Kasumi-1 (cell line): ENCODE measurements at regions not wholly inside any gene's neighbourhood (a gene's known extent, or its start where the extent isn't known, plus 50 kb on each side); places are given as distances from the start of the nearest gene placed in this dataset.

Experiments
- DNase-seq, 2 experiments: peaks; one replicate each; lab custom pipeline; 2025; lab: John Stamatoyannopoulos, UW

DNA sequence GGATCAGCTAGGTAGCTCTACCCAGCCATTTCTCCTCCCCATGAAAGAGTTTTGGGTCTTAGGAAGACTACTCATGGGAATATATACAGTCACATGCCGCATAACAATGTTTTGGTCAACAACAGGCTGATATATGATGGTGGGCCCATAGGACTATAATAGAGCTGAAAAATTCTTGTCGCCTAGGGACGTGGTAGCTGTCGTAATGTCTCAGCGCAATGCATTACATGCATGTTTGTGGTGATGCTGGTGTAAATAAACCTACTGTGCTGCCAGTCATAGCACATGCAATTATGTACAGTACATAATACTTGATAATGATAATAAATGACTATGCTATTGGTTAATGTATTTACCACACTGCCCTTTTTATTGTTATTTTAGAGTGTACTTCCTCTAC is 78.2 kb upstream of the DLX6 start:
- DNase-seq = no peak

DNA sequence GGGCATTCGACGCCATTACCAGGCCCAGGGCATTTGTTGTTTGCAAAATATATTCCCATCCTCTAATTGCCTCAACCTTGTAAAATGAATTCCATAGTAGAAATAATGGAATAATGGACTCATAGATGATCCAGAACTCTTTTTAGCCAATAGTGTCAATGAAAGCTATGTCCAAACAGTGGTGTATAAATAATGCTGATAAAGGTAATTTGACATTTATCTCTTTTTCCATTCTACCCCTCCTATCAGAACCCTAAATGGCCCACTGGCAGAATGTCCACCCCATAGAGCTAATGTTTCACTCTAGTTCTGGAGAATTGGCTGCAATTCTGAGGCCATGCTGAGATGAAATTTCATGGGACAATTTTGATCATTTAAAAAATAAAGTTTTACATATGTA is 76.4 kb upstream of the DLX6 start:
- no peak for DNase-seq

DNA sequence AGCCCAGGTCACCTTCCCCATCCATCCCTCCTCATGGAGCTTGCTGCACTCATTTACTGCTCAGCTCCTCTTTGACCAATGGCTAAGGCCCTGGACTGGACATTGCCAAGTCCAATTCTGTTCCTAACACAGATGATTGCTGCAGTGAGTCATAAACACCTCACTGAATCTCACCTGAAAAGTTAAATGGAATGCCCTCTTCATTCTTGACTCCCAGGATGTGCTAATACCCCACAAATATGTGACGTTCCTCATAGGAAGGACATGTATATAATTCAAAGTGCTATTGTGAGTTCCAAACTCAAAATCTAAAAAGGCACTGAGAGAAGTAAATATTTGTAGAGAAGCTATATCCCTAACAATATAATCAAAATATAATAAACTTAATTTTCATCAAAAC is 73.5 kb upstream of the DLX6 start:
- DNase-seq = no peak

DNA sequence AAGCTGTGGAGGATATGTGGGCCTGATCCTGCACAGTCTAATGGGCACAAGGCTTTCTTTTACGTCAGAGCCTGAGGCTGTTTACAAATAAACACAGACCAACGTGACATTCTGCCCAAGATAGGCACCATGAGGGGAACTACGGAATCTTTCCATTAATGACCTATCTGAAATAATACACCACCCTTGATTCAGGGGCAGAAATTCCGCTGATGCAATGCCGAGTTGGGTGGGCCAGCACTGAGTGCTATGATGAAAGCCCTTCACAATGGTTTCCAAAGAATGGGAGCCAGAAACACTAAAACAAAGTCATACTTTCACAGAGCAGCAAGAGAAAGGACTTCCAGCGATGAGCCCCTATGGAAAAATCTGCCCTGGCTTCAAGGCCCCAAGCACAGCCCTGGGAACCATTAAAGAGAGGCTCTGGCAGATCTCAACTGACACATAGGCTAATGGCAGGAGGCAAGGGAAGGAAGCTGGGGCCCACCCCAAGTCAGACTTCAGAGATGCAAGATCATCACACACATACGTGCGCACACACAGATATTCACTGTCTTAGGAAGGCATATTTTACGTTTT is 72.2 kb upstream of the DLX6 start:
- DNase-seq = no peak

DNA sequence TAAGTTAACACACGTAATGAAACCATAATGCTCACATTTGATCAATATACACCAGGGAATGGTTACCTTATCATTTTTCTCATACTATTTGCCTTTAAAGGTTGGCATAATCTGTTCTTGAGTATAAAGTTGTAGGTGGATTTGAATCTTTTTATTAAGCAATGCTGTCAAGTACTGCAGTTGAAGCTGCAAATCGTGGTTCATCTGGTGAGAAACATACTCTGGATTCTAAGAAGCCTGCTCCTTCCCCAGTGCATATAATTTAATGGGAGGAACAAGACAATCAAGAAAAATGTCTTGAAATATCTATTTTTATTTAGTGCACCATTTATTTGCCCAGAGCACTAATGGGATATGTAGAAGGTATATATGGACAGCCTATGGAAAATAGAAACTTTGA is 68.7 kb upstream of the DLX6 start:
- DNase-seq = no peak

DNA sequence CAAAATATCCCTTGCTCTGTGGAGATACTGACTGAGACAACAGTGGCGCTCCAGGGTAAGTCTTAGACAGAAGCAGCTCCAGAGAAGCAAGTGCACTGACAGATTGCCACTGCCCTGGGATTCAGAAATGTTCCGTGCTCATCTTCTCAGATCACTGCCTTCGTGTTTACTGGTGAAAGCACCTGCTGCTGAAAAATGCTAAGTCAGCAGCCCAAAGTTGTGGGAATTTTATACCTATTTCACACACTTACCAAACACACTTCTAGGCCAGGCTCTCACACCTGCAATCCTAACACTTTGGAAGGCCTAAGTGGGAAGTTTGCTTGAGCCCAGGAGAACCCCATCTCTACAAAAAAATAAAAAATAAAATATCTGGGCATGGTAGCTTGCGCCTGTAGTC is 63.2 kb upstream of the DLX6 start:
- DNase-seq = no peak

DNA sequence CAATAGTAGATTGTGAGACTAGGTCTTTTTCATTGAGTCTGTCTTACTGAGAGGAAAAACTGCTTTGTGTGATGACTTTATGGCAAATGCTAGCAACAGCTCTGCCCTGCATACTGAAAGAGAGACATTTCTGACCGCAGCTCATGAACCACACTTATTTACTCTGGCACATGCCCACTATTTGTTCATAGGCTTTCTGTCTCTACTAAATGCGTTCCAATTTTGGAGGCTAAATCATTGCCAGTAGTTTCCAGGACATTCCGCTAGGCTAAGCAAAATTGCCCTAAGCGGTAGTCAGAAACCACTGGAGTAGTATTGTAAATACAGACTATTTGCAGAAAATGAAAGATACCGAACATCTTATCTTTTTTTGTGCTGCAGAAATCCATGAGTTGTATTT is 55.6 kb upstream of the DLX6 start:
- DNase-seq = no peak

DNA sequence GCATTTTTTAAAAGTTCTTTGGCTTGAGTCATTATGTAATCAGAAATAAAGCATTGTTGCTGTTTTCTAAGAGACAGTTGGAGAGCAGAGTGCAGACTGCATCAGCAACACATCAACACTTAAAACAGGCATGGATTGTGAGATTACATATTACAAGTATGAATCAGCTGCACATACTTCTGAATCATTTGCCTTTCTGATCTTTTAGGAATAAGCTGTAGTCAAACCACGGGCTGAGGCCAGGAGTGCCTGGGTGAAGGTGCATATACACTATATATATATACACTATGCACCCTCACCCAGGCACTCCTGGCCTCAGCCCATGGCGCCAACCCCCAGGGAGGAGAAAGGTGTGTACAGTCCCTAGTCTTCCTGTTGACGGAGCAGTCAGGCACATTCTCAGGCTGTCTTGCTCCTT is 52.4 kb upstream of the DLX6 start:
- DNase-seq = no peak

DNA sequence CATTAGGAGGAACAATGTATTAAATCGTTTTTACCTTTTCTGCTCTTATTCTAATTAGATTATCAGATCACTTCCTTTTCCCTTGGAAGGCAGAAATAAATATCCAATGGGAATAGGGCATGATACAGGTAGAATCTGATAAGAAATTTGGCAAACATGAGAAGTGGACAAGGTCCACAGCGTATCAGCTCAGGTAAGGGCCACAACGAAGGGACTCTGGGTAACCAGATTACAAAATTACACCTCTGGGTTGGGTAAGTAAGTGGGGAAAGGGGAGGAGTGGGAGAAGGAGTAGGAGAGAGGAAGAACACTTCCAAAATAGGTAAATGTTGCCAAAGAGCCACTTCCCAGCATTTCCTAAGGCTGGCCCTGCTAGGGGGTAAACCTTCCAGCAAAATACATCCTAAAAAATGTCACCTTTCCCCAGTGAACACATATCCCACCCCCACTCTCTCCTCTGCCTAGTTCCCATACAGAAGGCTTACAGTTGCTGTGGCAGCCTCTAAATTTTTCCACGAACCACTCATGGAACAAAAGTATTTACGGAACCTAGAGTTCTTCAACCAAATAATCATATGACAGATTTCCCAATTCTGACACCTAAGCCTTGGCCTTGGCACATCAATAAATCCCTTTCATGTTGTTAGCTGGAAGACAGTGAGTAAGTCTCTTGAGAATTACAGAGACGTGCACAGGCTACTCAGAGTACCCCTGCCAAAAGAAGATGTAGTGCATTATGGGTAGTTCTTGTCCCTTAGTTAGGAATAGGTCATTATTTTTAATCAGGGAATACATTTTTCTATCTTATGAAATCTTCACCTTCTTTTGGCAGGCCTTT is 51.5 kb upstream of the DLX6 start:
- DNase-seq = no peak
